Glomerular visceral epithelial cell (primary cell): ENCODE measurements at regions not wholly inside any gene's neighbourhood (a gene's known extent, or its start where the extent isn't known, plus 50 kb on each side); places are given as distances from the start of the nearest gene placed in this dataset.
"Not testable (repeated sequence)": the region's sequence is repeated elsewhere in the genome, so short reads cannot be mapped to it uniquely, and the experiment has no call there.

Experiments
- DNase-seq: peaks from one replicate; pipeline ENCODE4 v3.0.0-alpha.2; 2016; ENCODE audit errors: extremely low spot score

DNA sequence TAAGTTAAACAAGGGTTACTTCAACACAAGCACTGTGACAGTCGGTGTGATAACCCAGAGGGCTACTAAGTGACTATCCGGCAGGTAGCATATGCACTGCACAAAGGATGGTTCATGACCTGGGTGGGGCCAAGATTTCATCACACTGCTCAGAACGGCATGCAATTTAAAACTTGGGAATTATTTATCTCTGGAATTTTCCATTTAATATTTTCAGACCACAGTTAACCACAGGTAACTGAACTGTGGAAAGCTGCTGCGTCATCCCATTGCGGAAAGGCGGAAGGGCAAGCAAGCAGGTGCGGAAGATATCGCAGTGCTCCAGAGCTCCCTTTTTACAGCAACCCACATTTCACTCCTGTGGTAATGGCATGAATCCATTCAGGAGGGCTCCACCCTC lies 540.8 kb downstream of the INSC start:
- no peak for DNase-seq

DNA sequence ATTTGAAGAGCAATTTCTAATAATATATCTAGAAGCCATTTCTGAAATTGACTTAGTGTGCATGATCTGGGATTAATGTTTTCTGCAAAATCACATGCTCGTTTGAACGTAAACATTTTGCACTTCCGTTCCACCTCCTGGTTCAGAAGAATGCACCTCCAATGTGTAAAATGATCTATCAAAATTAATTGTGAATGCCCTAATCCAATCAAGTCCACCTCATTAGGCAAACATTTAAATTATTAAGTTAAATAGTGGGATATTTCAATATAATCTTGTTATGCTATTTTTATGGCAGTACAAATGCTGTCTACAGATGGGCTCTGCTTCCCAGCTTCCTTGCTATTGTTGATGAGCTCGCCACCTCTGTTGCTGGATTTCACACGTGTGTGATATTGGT lies 542.5 kb downstream of the INSC start:
- no peak for DNase-seq

DNA sequence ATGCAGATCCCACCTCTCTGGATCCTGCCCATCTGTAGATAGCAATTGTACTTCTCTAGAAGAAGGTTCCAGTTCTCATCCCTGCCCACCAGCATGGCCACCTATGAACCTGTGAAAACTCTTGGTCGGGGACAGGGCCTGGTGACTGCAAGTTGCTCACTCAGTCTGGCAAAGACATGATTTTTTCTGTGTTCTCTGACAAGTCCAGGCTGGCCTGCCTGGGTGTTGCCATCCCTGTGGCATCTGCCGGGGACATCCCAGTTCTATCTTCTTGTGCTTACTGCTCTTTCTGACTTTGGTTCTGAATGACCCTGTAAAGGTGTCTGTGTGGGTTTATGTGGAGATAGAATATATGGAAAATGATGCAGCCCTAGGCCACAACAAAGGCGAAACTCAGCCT lies 545.8 kb downstream of the INSC start:
- no peak for DNase-seq

DNA sequence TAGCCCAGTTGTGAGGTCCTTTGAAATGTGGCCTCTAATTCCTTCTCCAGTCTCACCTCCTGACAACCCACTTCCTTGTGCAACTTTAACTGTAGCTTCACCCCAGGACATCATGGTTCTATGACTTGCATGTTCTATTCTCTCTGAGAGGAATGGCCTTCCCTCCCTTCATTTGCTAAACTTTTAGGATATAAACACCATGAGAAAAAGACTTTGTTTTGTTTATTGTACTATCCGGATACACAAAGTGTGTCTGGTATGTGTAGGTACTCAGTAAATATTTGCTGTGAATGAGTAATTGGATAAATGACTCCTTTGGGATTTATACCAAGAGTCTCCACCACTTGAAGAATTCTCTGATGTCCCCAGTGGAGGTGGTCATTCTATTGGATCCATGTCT lies 547.6 kb downstream of the INSC start:
- no peak for DNase-seq

DNA sequence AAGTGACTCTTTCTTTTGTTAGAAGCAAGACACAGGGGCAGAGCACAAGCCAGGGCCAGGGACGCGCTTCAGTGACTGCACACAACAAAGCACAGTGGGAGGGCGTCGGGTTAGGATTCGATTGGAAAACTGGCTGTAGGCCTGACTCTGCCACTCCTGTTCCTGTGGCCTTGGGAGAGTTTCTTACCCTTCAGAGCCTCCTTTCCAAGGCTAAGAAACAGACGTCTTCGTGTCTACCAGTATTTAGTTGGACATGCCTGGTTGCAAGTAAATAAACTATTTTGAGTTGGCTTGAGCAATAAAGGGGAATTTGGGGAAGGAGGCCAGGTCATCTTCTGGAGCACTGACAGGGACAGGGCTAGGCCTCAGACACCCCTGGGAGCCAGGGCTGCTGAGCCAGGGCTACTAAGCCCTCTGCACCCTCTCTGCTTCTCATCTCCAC lies 549.1 kb downstream of the INSC start:
- no peak for DNase-seq

DNA sequence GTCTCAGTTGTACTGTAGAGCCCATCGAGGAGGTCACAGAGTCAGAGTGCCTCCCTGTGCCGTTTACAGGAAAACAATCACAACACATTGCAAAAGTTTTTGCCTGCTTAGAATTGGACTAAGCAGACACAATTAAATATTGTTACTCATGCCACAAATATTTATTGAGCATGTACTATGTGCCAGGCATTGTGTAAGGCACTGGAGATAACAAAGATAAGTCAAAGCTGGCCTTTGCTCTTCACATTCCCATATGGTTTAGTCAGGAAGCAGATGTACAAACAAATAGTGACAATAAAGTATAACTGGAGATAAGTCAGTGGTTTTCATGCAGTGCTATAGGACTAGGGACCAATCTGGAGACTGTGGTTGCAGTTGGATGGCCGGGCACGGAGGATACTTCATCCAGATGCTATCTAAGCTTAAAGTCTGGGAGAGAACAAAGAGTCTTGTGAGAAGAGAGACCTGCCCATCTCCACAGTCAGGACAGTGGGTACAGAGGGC lies 550.7 kb downstream of the INSC start:
- DNase-seq = no peak

DNA sequence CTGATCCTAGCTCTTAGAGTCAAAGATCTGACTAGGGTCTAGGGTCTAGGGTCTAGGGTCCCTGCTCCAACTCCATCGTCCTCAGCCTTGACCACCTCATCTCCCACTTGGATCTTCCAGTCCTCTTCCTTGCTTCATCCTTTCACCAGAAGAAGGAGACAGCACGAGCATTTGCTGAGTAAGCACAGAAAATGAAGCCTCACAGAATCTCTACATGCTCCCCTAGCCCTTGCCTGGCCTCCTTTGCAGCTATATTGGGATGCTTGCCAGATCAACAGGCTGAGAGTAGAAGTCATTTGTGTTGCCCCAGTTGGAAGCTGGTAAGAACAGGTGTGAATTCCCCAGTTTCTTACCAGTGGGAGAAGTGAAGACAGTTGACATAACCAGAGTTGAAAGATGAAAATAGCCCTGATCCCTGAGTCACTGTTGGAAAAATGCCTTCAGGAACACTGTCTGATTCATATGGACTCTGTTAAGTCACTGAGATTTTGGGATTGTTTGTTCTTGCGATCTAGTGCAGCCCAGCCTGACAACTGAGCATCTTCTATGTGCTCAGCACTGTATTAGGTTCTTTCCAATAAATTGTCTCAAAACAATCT lies 552.5 kb downstream of the INSC start:
- DNase-seq = no peak

DNA sequence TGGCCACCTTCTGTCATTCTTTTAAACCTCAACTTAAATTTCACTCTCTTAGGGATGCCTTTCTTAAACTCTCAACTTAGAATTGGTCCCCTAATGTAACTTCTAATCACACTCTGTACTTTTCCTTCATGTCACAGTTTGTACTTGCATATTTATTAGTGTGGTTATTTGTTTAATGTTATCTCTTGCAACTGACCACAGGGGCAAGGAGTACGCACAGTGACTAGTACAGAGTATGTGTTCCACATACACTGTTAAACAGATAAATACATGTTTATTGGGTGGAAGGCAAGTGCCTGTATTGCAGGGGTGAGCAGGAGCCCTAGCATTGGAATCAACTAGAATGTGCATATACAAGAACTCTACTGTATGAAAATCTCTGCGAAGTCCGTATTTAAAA lies 554.0 kb downstream of the INSC start:
- no peak for DNase-seq

DNA sequence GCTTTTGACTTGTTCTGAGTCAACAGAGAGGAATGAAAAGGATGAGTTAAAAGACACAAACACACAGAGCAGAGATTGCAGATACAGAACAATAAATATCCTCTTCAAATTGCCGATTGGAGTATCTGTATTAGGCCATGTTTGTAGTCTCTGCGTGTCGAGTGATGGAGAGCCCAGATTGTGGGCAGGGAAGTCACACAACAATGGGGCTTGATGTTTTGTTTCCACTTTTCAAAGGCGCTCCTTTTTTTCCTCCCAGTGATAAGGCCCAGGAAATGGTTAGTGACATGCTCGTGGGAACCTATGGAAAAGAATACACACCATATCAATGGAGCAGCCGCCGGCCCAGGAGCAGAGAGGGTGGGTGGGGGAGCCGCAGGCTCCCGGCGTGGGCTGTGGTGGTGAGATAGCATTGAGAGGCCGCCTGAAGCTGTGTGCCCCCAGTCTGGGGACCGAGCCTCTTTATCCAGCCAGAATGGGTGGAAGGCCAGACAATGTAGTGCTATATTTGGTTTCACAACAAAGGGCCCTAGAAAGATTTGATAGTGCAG lies 555.9 kb downstream of the INSC start:
- DNase-seq = no peak

DNA sequence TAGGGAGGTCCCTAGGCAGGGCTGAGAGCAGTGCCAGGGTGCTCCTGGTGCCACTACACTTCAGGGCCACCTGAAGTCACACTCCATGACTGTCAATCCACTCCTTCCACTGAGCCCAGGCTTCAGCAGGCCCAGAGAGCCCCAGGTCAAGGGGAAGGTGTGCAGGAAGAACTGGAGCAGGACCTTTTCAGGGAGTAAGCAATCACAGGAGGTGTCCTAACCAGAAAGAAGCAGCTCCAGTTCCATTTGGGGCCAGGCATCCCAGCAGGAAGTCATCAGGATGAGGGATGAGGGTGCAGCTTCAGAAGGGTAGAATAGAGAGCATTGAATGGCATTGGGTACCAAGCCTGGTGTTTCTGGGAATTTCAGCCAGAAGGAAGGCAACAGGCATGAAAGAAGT lies 556.5 kb downstream of the INSC start:
- DNase-seq = no peak

DNA sequence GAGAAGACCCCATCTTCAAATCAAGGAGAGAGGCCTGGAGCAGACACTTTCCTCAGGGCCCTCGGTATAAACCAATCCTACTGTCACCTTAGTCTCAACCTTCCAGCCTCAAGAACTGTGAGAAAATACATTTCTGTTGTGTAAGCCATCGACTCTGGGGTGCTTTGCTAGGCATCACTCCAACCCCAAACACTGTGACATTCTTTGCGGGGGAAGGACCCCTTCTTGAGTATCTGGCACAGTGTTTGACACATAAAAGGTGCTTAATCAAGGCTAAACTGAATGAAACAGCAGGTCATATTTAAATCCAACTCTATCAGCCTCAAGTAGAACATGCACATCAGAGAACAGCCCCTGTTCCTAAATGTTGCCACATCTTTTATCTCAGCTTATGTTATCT lies 558.1 kb downstream of the INSC start:
- DNase-seq = no peak

DNA sequence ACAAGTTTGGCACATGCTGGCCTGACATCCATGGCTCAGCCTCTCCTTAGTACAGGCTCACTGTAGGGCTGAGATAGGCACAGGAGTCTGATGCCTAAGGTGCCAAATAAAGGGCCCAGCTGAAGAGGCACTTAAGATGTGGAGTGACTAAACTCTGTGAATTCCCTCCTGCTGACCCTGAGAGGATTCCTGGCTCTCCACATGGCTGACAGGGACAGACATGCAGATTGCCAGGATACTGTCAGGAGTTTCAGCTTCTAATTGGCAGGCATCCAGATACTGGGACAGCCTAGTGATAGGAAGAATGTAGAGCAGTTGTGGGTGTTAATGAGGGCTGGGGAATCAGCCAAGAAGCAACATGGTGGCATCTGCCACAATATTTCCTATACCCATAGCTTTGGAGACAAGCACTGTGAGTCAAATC lies 558.7 kb downstream of the INSC start:
- DNase-seq = no peak

DNA sequence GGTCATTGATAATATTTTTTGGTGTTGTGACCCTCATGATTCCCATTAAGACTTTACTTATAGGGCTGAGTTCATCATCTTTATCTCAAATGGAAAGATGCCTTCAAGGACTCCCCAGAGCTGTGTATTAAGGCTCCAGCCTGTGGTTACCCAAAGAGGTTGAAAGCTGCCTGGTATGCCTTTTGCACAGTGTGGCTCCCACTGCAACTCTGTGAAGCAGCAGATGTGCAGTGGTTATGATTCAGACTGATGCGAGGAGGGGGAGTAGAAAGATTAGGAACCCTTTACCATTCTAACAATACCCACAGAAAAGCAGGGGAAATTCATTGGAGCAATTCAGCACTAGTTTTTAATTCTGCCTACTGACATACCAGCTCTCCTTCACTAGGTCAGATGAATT lies 560.0 kb downstream of the INSC start:
- DNase-seq = no peak

DNA sequence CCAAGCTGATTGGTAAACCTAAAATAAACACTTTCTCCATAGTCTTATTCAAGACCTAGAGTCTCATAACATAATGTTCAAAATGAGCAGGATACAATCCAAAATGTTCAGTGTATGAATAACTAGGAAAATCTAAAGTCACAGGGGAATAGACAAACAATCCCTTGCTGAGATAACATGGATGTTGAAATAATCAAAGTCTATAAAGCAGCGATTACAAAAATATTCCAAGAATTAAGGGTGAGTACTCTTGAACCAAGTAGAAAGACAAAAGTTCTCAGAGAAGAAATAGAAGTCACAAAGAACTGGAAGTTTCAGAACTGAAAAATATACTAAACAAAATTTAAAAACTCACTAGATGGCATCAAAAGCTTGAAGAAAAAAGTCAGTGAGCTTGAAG lies 561.0 kb downstream of the INSC start:
- DNase-seq = no peak

DNA sequence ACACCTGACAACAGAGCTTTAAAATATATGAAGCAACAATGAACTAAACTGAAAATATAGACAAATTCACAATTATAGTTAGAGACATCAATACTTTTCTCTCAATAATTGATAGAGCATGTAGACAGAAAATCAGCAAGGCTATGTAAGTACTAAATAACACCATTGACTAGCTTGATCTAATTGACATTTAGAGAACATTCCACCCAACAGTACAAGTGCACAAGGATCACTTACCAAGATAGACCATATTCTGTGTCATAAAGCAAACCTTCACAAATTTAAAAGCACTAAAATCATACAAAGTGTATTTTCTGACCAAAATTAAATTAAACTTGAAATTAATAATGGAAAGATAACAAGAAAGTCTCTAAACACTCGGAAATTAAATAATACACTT lies 562.5 kb downstream of the INSC start:
- DNase-seq = no peak

DNA sequence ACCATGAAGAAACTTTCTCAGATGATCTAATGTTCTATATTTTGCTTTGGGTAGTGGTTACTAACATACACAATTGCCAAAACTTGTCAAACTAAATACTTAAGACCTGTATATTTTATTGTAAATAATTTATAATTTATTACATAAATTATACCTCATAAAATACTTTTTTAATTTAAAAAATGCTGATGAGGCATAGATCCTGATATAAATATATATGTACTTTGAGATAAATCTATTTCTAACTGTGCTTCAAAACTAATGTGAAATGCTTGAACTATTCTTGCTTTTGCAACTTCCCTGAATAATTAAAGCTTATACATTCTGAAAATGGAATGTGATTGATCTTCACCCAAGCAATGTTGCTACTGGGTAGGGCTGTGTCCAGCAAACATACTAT lies 568.8 kb downstream of the INSC start:
- no peak for DNase-seq

DNA sequence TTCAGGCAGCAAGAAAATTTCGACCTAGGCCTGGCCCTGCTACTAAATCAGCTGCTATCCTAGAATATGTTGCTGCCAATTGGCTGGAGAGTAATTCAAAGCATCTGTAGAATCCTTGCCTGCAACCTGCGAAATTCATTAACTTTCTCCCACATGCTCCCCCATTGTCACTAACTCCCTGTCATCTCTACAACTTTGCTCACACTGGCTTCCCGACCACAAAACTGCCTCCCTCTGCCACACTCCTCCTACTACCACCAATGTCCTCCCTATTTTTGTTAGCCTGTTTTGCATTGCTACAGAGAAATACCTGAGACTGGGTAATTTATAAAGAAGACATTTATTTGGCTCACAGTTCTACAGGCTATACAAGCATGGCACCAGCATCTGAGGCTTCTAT lies 570.6 kb downstream of the INSC start:
- no peak for DNase-seq

DNA sequence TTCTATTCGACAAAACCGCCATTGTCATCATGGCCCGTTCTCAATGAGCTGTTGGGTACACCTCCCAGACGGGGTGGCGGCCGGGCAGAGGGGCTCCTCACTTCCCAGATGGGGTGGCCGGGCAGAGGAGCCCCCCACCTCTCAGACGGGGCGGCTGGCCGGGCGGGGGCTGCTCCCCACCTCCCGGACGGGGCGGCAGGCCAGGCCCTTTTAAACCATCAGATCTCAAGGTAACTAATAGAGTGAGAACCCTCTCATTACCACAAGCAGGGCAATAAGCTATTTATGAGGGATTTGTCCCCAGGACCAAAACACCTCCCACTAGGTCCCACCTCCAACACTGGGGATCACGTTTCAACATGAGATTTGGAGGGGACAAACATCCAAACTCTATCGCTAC lies 571.5 kb downstream of the INSC start:
- not testable (repeated sequence) for DNase-seq

DNA sequence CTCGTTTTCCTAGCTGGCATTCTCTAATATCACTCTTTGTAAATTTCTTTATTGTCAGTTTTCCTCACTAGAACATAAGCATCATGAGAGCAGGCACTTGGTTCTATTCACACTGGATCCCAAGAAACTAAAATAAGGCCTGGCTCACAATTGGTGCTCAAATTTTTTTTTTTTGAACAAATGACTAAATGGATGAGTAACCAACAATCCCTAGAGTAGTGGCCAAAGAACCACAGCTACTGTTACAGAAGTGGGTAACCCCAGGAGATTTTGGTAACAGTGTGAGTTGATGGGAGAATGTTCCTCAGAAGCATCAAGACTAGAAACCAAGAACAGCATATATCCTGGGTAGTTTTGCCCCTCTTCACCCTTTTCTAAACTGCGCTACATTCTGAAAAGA lies 572.6 kb downstream of the INSC start:
- no peak for DNase-seq

DNA sequence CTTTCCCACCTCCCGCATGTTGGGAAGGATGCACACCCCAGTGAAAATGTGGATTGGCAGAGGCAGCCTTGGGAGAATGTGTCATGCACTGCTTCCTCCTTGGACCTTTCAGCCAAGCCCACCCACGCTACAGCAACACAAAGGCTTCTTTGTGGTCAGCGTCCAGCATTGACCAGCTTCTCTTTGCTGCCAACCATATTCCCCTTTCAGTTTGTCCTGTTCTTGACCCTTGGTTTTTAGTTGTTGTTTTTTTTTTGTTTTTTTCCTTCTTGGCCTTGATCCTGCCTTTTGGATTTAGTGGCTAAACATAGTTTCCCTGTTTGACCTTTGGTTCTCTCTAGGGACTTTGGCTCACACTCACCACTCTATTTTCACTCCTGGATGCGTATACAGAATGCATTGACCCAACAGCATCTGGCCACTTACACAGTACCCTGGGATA lies 573.6 kb downstream of the INSC start:
- no peak for DNase-seq

DNA sequence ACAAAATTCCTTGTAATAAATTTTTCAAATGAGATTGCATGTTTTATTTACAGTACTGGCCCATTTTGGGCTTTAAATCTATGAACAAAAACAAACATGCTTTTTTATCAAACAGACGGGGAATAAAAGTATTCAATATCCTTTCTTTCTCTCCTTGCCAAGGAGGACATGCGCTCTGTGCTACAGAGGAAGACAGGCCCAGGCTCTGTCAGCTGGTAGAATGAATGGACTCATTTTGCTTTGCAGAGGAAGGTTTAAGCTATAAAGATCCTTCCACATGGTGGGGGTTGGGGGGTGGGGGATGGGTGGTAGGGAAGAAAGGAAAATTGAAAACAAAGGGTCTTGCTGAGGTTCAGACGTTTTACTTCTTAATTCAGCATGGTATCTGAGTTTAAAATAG lies 575.6 kb downstream of the INSC start:
- no peak for DNase-seq

DNA sequence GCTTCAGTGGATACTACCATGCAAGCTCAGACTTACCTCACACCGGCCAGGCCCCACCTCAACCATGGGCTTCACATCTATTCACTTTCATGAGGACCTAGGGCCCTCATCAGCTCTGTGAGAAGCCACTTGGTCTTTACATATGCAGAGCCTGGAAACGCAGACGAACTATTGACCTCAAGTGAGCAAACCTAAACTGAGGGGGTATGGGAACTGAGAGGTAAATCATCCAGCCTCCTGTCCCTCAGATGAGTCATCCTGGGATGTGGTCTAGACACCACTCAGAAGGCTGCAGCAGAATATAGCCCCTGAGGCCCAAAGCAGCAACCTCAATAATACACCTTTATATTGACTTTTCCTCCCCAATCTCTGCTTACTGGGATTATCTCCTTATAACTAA lies 578.0 kb downstream of the INSC start:
- DNase-seq = no peak

DNA sequence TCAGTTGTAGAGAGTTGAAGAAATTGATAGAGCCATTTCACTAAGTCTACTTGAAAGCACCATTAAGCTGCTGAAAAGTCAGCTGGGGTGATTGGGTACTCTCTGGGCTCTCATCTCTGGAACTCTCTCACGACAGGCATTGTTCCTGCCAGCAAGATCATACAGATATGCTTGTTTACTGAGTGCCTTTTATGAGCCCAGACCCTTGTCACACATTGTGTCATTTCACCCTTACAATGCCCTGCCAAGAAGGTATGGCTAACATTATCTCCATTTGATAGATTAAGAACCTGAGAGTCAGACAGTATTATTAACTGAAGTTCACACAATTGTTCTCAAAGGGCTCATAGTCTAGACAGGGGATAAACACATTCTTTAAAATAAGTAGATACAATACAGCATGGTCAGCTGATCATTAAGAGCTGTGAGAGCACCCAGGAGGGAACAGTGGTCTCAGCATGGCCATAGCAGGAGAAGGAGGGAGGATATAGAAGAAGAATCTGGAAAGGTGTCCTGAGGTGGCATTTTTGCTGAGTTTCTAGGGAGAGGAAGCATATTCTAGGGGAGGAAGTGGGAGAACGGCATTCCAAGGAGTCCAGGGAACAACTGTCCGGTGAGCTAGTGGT lies 580.5 kb downstream of the INSC start:
- DNase-seq = no peak

DNA sequence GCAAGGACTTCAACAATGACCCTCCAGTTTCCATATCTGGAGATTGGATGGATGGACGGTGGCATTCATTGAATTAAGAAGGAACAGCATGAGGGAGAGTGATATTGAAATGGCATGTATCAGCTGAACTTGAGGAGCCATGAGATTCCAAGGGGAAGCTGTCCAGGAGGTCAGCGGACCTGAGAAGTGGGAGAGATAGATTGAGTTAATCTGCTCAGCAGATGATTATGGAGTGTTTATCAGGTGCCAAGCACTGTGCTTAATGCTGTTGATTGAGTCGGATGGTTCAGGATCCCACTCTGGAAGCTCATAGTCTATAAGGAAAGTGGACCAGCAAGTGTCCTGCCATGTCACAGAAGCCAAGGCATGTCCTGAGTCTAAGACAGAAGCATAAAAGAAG lies 581.3 kb downstream of the INSC start:
- no peak for DNase-seq
